ENCODE measurements at regions not wholly inside any gene's neighbourhood (a gene's known extent, or its start where the extent isn't known, plus 50 kb on each side); places are given as distances from the start of the nearest gene placed in this dataset.

DNA sequence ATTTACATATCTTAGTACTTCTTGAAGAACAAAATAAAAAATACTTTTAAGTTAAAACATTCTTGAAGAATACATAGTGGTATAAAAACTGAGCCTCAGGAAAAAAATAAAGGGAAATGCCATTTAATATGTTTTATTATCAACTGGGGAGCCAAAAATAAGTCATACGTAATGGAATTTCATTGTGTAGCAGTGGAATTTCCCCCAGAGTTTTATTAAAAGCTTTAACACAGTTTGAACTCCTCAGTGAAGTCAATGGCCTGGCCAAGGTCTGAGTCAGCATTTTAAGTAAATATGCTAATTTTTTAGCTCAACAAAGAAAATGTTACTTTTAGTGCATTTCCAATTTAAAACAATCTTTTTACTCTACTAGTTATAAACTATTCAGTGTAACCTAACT lies 350.1 kb upstream of the ATP2B1 start:
- Mint-ChIP-seq H3K36me3 (no peaks in the 10 kb centered on the region), H3K4me3 (no peak overlapping the region), H3K9me3 (no peaks in the 10 kb centered on the region), H3K4me1 (ENCODE audit: unreplicated experiment) (no peaks in the 10 kb centered on the region), H3K27me3 (no peaks in the 10 kb centered on the region), H3K27ac (no peak overlapping the region)
- DNase-seq (ENCODE audit: extremely low spot score, unreplicated experiment): no peak
- TF ChIP-seq, protein P1, sequence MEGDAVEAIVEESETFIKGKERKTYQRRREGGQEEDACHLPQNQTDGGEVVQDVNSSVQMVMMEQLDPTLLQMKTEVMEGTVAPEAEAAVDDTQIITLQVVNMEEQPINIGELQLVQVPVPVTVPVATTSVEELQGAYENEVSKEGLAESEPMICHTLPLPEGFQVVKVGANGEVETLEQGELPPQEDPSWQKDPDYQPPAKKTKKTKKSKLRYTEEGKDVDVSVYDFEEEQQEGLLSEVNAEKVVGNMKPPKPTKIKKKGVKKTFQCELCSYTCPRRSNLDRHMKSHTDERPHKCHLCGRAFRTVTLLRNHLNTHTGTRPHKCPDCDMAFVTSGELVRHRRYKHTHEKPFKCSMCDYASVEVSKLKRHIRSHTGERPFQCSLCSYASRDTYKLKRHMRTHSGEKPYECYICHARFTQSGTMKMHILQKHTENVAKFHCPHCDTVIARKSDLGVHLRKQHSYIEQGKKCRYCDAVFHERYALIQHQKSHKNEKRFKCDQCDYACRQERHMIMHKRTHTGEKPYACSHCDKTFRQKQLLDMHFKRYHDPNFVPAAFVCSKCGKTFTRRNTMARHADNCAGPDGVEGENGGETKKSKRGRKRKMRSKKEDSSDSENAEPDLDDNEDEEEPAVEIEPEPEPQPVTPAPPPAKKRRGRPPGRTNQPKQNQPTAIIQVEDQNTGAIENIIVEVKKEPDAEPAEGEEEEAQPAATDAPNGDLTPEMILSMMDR (conservative IDR thresholded peaks at IDR 0.05): no peak

DNA sequence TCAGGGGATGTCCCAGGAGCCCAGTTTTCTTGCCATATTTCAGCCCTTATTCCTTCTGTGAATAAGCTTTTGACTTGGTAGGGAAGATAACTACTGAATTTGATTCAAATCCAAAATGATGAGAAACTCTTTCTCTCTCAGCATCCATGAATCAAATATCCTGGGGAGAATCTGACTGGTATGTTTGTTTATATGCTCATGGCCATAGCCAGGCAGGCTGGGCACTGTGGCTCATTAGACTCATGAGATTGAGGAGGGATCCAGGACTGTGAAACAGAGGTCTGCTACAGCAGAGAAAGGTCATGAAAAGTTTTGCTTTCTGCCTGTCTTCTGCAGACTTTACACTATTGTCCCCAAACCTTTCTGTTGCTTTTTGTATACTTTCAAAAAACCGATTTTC lies 346.4 kb upstream of the ATP2B1 start:
- no peaks in the 10 kb centered on the region for H3K27me3 Mint-ChIP-seq
- peaks cover 3% of the 10 kb centered on the region for H3K4me1 Mint-ChIP-seq (ENCODE audit: unreplicated experiment)
- no peak for DNase-seq (ENCODE audit: extremely low spot score, unreplicated experiment)
- no peaks in the 10 kb centered on the region for H3K36me3 Mint-ChIP-seq
- no peak overlapping the region for H3K4me3 Mint-ChIP-seq
- H3K27ac Mint-ChIP-seq: no peak overlapping the region
- peaks cover 10% of the 10 kb centered on the region for H3K9me3 Mint-ChIP-seq
- TF ChIP-seq, protein P1 (conservative IDR thresholded peaks at IDR 0.05): no peak

DNA sequence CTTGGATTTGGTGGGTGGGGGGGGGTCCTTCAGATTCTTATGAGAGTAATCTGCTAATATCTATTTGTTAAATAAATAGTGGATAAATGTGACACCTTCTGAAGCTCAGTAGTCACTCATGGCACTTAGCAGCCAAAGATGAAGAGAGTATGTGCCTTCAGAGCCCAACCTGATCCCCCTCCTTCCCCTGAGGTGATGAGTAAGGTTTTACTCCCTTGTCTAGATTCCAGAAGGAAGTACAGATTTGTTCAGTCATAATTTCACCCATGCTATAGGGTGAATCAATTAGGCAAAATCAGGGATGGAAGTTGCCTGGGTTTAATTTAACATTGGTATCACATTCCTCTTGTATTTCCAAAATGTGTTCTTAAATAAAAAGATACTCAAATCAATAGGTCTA lies 340.3 kb upstream of the ATP2B1 start:
- Mint-ChIP-seq H3K36me3 (no peaks in the 10 kb centered on the region), H3K4me1 (ENCODE audit: unreplicated experiment) (peaks cover 5% of the 10 kb centered on the region), H3K9me3 (peaks cover 15% of the 10 kb centered on the region), H3K27ac (no peak overlapping the region), H3K4me3 (no peak overlapping the region), H3K27me3 (no peaks in the 10 kb centered on the region)
- TF ChIP-seq, protein P1 (conservative IDR thresholded peaks at IDR 0.05): no peak
- DNase-seq (ENCODE audit: extremely low spot score, unreplicated experiment): no peak

DNA sequence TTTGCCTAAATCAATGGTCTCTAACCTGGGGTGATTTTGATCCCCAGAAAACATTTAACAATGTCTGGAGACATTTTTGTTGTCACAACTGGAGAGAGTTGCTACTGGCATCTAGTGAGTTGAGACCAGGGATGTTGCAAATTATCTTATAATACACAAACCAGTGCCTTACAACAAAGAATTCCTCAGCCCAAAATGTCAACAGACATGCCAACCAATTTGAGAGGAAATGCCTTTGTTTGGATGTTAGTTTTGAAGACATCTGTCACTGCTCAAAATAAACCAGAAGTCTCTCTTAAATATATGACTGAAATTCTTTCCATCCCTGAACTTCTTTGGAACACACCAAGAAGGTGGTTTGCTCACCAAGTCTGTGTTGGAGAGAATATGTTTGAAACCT lies 336.9 kb upstream of the ATP2B1 start:
- no peak overlapping the region for H3K27ac Mint-ChIP-seq
- no peaks in the 10 kb centered on the region for H3K36me3 Mint-ChIP-seq
- TF ChIP-seq, protein P1 (conservative IDR thresholded peaks at IDR 0.05): no peak
- H3K27me3 Mint-ChIP-seq: no peaks in the 10 kb centered on the region
- peaks cover 8% of the 10 kb centered on the region for H3K4me1 Mint-ChIP-seq (ENCODE audit: unreplicated experiment)
- H3K9me3 Mint-ChIP-seq: peaks cover 5% of the 10 kb centered on the region
- DNase-seq (ENCODE audit: extremely low spot score, unreplicated experiment): no peak
- no peak overlapping the region for H3K4me3 Mint-ChIP-seq

DNA sequence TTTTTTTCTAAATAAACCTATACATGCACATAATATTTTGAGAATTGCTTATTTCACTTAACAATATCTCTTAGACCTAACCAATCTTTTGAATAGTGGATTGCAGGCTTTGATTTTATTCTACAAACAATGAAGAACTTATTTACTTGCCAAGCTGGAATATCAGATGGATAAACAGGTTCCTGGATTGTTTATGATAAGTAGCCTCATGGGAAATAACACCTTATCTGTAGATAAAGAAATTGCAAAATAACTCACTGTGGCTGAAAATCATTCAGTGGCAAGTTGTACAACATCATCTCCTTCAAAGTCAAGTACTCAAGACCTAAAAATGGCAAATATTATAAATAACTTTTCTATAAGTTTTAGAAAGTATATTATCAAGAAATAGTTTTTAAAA lies 335.4 kb upstream of the ATP2B1 start:
- H3K36me3 Mint-ChIP-seq: no peaks in the 10 kb centered on the region
- H3K27me3 Mint-ChIP-seq: no peaks in the 10 kb centered on the region
- no peak overlapping the region for H3K27ac Mint-ChIP-seq
- DNase-seq (ENCODE audit: extremely low spot score, unreplicated experiment): no peak
- TF ChIP-seq, protein P1 (conservative IDR thresholded peaks at IDR 0.05): no peak
- no peak overlapping the region for H3K4me3 Mint-ChIP-seq
- H3K4me1 Mint-ChIP-seq (ENCODE audit: unreplicated experiment): peaks cover 4% of the 10 kb centered on the region
- H3K9me3 Mint-ChIP-seq: peaks cover 5% of the 10 kb centered on the region
